ENCODE measurements at regions not wholly inside any gene's neighbourhood (a gene's known extent, or its start where the extent isn't known, plus 50 kb on each side); places are given as distances from the start of the nearest gene placed in this dataset.

DNA sequence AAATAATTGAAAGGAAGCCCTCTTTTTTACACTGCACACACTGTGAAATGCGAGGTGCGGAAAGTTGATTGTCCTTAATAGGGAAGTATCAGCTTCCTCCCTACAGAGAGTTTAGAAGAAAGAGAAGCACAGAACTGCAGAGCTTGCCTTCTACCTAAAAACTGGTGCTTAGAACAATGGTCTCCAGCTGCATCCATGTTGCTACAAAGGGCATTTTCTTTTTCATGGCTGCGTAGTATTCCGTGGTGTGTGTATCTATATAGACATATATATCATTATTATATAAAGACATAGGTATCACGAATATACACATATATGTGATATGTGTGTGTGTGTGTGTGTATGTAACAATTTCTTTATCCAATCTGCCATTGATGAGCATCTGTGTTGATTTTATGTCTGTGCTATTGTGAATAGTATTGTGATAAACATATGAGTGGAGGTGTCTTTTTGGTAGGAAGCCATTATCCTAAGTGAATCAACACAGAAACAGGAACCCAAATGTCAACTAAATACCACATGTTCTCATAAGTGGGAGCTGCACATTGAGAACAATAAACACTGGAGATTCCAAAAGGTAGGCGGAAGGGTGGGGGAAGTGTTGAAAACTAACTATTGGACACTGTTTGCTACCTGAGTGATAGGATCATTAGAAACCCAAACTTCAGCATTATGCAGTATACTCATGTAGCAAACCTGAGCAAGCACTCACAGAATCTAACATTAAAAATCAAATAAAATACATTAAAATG lies 290.0 kb upstream of the RUNX1 start:
- H3K9ac ChIP-seq (ENCODE audit: low read length), result no peak overlapping the region
- no peaks in the 10 kb centered on the region for H3K4me1 ChIP-seq (ENCODE audit: low read length)
- no peaks in the 10 kb centered on the region for H3K9me3 ChIP-seq (replicated peaks; ENCODE audit: insufficient read depth, low read length)
- no peaks in the 10 kb centered on the region for H3F3A ChIP-seq (ENCODE audit: insufficient read depth, low read length)
- DNase-seq, result no peak
- no peak overlapping the region for H3K27ac ChIP-seq (ENCODE audit: low read length)
- H3K79me2 ChIP-seq (ENCODE audit: low read length), result no peaks in the 10 kb centered on the region
- no peak overlapping the region for H3K4me3 ChIP-seq (ENCODE audit: low read length)
- no peak overlapping the region for H2AFZ ChIP-seq (ENCODE audit: low read length)
- H3K27me3 ChIP-seq (replicated peaks; ENCODE audit: insufficient read depth, low read length), result no peaks in the 10 kb centered on the region
- H3K9me2 ChIP-seq (replicated peaks; ENCODE audit: insufficient read depth, low read length), result no peaks in the 10 kb centered on the region
- H3K36me3 ChIP-seq (replicated peaks; ENCODE audit: insufficient read depth, low read length), result no peaks in the 10 kb centered on the region
- H4K20me1 ChIP-seq (ENCODE audit: insufficient read depth, low read length), result no peaks in the 10 kb centered on the region
- H3K4me2 ChIP-seq (ENCODE audit: low read depth, low read length), result no peak overlapping the region
- TF ChIP-seq EZH2phosphoT487 (IDR thresholded peaks at IDR 0.05; ENCODE audit: low read length) (no peak), EZH2 (optimal IDR thresholded peaks at IDR 0.05; ENCODE audit: low read depth, low read length) (no peak)
- TF ChIP-seq, protein P1, sequence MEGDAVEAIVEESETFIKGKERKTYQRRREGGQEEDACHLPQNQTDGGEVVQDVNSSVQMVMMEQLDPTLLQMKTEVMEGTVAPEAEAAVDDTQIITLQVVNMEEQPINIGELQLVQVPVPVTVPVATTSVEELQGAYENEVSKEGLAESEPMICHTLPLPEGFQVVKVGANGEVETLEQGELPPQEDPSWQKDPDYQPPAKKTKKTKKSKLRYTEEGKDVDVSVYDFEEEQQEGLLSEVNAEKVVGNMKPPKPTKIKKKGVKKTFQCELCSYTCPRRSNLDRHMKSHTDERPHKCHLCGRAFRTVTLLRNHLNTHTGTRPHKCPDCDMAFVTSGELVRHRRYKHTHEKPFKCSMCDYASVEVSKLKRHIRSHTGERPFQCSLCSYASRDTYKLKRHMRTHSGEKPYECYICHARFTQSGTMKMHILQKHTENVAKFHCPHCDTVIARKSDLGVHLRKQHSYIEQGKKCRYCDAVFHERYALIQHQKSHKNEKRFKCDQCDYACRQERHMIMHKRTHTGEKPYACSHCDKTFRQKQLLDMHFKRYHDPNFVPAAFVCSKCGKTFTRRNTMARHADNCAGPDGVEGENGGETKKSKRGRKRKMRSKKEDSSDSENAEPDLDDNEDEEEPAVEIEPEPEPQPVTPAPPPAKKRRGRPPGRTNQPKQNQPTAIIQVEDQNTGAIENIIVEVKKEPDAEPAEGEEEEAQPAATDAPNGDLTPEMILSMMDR (IDR thresholded peaks at IDR 0.05; ENCODE audit: low read length), result no peak

DNA sequence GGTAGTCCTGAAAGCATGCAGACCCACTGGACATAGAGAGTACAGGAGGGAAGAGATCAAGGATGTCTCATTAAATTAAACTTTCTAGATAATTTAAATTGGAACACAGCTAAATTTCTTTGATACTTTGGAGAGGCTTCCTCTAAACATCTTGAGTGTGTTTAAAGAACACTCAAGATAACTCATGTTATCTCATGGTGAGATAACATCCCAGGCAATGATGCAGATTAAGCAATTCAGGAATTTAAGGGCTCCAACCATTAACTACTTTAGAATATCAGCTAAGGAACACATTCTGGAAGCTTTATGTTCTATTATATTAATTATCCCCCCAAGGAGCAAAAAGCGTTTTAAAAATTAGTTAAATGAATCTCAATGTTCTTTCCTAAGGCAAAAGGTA lies 289.2 kb upstream of the RUNX1 start:
- Histone ChIP-seq H3K9me3 (replicated peaks; ENCODE audit: insufficient read depth, low read length) (no peaks in the 10 kb centered on the region), H3K79me2 (ENCODE audit: low read length) (no peaks in the 10 kb centered on the region), H3K36me3 (replicated peaks; ENCODE audit: insufficient read depth, low read length) (no peaks in the 10 kb centered on the region), H3K27ac (ENCODE audit: low read length) (no peak overlapping the region), H3K9me2 (replicated peaks; ENCODE audit: insufficient read depth, low read length) (no peaks in the 10 kb centered on the region), H3K4me2 (ENCODE audit: low read depth, low read length) (no peak overlapping the region), H3F3A (ENCODE audit: insufficient read depth, low read length) (no peaks in the 10 kb centered on the region), H3K27me3 (replicated peaks; ENCODE audit: insufficient read depth, low read length) (no peaks in the 10 kb centered on the region), H2AFZ (ENCODE audit: low read length) (no peak overlapping the region), H3K9ac (ENCODE audit: low read length) (no peak overlapping the region), H3K4me1 (ENCODE audit: low read length) (no peaks in the 10 kb centered on the region), H4K20me1 (ENCODE audit: insufficient read depth, low read length) (no peaks in the 10 kb centered on the region), H3K4me3 (ENCODE audit: low read length) (no peak overlapping the region)
- DNase-seq, result no peak
- TF ChIP-seq, protein P1 (IDR thresholded peaks at IDR 0.05; ENCODE audit: low read length), result no peak
- TF ChIP-seq EZH2phosphoT487 (IDR thresholded peaks at IDR 0.05; ENCODE audit: low read length), result no peak
- TF ChIP-seq EZH2 (optimal IDR thresholded peaks at IDR 0.05; ENCODE audit: low read depth, low read length), result no peak

DNA sequence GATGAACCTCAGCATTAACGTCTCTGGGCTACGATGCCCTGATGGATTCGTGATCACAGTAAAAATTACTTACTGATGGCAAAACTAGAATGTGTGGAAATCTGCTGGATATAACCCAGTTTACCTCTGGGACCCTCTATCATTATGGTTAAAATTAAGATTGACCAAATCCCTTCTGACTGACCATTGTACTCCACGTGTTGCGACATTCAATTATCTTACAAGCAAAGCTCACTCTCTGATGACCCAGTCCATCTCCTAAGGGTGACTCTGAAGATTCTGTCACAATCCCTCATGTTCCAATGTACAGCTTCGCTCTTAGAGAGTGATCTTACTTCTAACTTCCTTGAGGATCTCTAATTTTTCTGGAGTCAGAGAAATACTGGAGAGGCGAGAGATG lies 288.5 kb upstream of the RUNX1 start:
- DNase-seq, result no peak
- no peak overlapping the region for H3K4me3 ChIP-seq (ENCODE audit: low read length)
- H2AFZ ChIP-seq (ENCODE audit: low read length), result no peak overlapping the region
- no peaks in the 10 kb centered on the region for H3K4me1 ChIP-seq (ENCODE audit: low read length)
- H3K9me3 ChIP-seq (replicated peaks; ENCODE audit: insufficient read depth, low read length), result no peaks in the 10 kb centered on the region
- TF ChIP-seq EZH2 (optimal IDR thresholded peaks at IDR 0.05; ENCODE audit: low read depth, low read length) (no peak), EZH2phosphoT487 (IDR thresholded peaks at IDR 0.05; ENCODE audit: low read length) (no peak)
- TF ChIP-seq, protein P1 (IDR thresholded peaks at IDR 0.05; ENCODE audit: low read length), result no peak
- no peaks in the 10 kb centered on the region for H3K9me2 ChIP-seq (replicated peaks; ENCODE audit: insufficient read depth, low read length)
- H3K27ac ChIP-seq (ENCODE audit: low read length), result no peak overlapping the region
- H3K4me2 ChIP-seq (ENCODE audit: low read depth, low read length), result no peak overlapping the region
- no peaks in the 10 kb centered on the region for H3F3A ChIP-seq (ENCODE audit: insufficient read depth, low read length)
- H4K20me1 ChIP-seq (ENCODE audit: insufficient read depth, low read length), result no peaks in the 10 kb centered on the region
- no peaks in the 10 kb centered on the region for H3K36me3 ChIP-seq (replicated peaks; ENCODE audit: insufficient read depth, low read length)
- H3K9ac ChIP-seq (ENCODE audit: low read length), result no peak overlapping the region
- no peaks in the 10 kb centered on the region for H3K27me3 ChIP-seq (replicated peaks; ENCODE audit: insufficient read depth, low read length)
- H3K79me2 ChIP-seq (ENCODE audit: low read length), result no peaks in the 10 kb centered on the region
